T-helper 1 cell treated with Interleukin-12 subunit alpha and Interleukin-12 subunit beta and Interleukin-4 antibody, amounts not matched to agents 30 μg/mL and 1 μg/mL, for 36 hours (primary cell): ENCODE measurements at regions not wholly inside any gene's neighbourhood (a gene's known extent, or its start where the extent isn't known, plus 50 kb on each side); places are given as distances from the start of the nearest gene placed in this dataset.
"Not testable (repeated sequence)": the region's sequence is repeated elsewhere in the genome, so short reads cannot be mapped to it uniquely, and the experiment has no call there.

Experiments used
- H3K27ac Mint-ChIP-seq: one replicate; pipeline ENCODE4 v1.8.0; 2021; ENCODE audit warnings: mild to moderate bottlenecking, mixed read lengths
- H3K27me3 Mint-ChIP-seq: one replicate; pipeline ENCODE4 v1.8.0; 2021; ENCODE audit warnings: low read depth, mixed read lengths
- H3K36me3 Mint-ChIP-seq: one replicate; pipeline ENCODE4 v1.8.0; 2021; ENCODE audit warnings: low read depth, mixed read lengths
- H3K4me1 Mint-ChIP-seq: one replicate; pipeline ENCODE4 v1.8.0; 2021; ENCODE audit warnings: low read depth, mixed read lengths
- H3K4me3 Mint-ChIP-seq: one replicate; pipeline ENCODE4 v1.8.0; 2021; ENCODE audit warnings: mild to moderate bottlenecking, moderate library complexity, mixed read lengths
- H3K9me3 Mint-ChIP-seq: one replicate; pipeline ENCODE4 v1.8.0; 2021; ENCODE audit warnings: mixed read lengths

DNA sequence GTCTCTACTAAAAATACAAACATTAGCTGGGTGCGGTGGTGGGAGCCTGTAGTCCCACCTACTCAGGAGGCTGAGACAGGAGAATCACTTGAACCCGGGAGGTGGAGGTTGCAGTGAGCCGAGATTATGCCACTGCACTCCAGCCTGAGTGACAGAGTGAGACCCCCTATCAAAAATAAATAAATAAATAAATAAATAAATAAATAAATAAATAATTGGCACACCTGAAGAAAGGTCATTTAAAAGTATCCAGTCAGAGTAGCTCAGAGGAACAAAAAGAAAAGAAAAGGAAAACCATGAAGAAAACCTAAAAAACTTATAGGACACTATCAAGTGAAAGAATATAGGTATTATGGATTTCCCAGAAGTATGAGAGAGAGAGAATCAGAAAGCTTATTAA, 330.1 kb upstream of the AR start:
- H3K36me3 Mint-ChIP-seq, H3K27ac Mint-ChIP-seq, H3K4me1 Mint-ChIP-seq, H3K27me3 Mint-ChIP-seq, H3K9me3 Mint-ChIP-seq, H3K4me3 Mint-ChIP-seq: not testable (repeated sequence)

DNA sequence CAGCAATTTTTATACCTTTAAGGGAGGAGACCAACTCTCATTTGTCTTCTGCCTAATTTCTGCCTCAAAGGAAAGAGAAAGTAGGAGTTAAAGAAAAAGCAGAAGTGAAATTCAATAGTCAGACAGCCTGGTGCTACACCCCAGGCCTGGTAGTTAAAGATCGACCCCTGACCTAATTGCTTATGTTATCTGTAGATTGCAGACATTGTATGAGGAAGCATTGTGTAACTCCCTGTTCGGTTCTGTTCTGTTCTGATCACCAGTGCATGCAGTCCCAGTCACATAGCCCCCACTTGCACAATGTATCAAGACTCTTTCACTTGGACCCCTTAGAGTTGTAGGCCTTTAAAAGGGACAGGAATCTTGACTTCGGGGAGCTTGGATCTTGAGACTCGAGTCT, 335.9 kb upstream of the AR start:
- H3K27me3 Mint-ChIP-seq, result no peaks in the 10 kb centered on the region
- no peaks in the 10 kb centered on the region for H3K36me3 Mint-ChIP-seq
- no peaks in the 10 kb centered on the region for H3K9me3 Mint-ChIP-seq
- no peak overlapping the region for H3K27ac Mint-ChIP-seq
- H3K4me1 Mint-ChIP-seq, result no peaks in the 10 kb centered on the region
- H3K4me3 Mint-ChIP-seq, result no peak overlapping the region

DNA sequence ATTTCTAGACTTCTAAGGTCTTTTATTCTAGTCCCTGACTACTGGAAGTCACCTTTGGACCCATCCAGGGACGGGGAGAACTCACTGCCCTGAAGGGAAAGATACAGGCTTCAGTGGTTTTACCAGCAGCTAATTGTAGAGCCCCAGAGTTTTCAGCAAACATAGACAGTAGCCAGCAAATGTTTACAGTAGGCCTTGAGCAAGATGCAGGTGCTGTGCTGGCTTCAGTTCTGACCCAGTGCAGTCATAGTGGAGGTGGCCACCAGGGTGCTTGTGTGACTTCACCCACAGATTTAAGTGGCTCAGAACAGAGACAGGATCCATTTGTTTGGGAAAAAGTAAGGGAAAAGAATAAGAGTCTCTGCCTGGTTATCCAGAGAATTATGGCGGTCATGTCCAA, 384.4 kb upstream of the AR start:
- H3K27me3 Mint-ChIP-seq, result no peaks in the 10 kb centered on the region
- H3K4me1 Mint-ChIP-seq, result no peaks in the 10 kb centered on the region
- H3K36me3 Mint-ChIP-seq, result no peaks in the 10 kb centered on the region
- no peak overlapping the region for H3K27ac Mint-ChIP-seq
- H3K4me3 Mint-ChIP-seq, result no peak overlapping the region
- peaks cover 14% of the 10 kb centered on the region for H3K9me3 Mint-ChIP-seq

DNA sequence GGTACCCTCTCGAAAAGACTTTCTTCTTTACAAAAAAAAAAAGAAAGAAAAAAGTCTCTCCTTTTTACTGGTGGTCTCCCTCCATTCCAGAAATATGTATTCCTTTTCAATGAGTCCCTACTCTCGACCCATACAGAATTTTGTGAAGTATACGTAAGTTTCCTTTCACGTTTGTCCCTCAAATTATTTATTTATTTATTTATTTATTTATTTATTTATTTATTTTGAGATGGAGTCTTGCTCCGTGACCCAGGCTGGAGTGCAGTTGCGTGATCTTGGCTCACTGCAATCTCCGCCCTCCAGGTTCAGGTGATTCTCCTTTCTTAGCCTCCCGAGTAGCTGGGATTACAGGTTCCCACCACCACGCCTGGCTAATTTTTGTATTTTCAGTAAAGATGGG, 429.2 kb upstream of the AR start:
- Mint-ChIP-seq H3K9me3 (no peaks in the 10 kb centered on the region), H3K36me3 (no peaks in the 10 kb centered on the region), H3K4me1 (no peaks in the 10 kb centered on the region), H3K27me3 (no peaks in the 10 kb centered on the region), H3K4me3 (no peak overlapping the region), H3K27ac (no peak overlapping the region)

DNA sequence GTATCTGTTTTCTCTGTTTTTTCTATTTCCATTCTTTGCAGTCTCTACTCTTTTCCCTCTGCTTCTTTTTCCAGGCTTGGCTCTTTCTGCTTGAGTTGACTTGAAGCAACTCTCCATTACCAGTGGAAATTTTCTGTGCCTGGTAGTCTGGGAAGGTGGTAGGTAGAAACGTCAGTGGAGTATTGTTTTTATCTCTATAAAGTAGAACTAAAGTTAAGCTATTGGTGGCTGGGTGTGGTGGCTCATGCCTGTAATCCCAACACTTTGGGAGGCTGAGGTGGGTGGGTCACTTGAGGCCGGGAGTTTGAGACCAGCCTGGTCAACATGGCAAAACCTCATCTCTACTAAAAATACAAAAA, 438.1 kb upstream of the AR start:
- no peak overlapping the region for H3K4me3 Mint-ChIP-seq

DNA sequence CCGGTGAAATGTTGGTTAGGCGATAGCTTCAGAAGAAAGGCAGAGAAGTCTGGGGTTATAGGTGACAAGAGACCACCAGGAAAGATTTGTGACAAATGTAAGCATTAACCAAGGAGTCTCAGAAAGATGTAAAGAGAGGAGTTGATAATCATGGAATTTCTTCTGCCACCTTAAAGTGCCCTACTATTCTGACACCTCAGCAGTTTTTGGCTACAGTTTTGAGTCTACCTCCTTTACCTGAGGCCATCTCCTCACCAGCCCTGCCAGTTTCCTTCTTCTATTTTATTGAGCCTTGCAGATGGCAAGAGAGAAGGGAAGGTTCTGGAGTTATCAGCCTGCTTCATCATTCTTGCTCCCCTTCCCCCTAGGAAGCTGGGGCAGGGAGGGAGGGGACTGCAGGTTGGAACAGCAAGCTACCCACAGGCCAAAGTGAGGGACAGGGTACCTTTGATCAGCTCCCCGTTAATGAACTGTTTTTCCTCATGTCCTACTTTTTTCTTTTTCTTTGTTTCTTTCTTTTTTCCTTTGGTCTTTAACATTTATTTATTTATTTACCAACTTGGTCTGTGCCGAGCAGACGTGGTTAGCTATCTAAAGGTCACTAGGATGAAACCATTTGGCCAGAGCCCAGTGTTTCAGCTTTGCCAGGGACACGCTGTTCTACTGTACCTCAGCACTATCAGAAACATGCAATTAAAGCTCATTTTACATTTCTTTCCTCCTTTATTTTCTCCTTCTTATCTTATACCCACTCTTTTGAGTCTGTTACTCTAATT, 438.7 kb upstream of the AR start:
- Mint-ChIP-seq H3K27me3 (no peaks in the 10 kb centered on the region), H3K4me3 (no peak overlapping the region), H3K27ac (no peak overlapping the region), H3K9me3 (peaks cover 6% of the 10 kb centered on the region), H3K36me3 (no peaks in the 10 kb centered on the region), H3K4me1 (no peaks in the 10 kb centered on the region)

More for the DNA sequence above, 438.1 kb upstream of the AR start:
- Mint-ChIP-seq H3K27me3 (no peaks in the 10 kb centered on the region), H3K9me3 (peaks cover 6% of the 10 kb centered on the region), H3K27ac (no peak overlapping the region), H3K36me3 (no peaks in the 10 kb centered on the region), H3K4me1 (no peaks in the 10 kb centered on the region)

DNA sequence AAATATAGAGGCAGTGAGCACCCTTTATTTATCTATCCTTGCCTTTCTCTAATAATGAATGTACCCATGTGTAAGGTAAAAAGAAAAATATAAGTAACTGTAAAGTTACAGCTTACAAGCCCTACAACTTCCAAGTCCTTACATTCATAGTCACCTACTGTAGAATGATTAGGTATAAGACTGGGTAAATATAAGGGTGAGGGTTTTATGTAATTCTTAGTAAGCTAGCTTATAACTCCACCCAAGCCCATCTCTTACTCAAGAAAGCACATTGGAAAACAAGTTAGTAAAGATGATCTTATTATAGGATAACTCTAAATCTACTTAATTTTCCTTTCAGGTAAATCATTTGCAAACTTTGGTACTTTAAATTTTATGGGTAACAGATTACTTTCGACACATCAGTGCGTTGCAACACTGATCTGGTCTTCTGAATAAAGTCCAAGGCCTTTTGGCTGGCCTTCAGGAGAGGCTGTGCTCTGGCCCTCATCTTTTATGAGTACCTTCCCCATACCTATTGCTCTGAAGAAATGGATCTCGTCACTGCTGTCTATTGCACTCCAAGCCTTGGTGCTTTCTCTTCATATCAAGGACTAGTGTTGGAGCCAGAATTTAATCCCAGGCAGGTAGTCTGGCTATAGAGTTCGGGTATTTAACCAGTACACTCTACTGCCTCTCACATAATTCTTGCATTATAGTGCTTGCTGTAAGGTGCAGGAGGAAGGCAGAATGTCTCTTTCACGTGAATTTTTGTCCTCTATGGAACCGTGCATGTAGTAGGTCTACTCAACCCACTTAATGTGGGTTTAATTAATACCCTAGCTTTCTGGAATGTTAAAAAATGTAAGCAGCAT, 443.6 kb upstream of the AR start:
- Mint-ChIP-seq H3K4me1 (no peaks in the 10 kb centered on the region), H3K27me3 (no peaks in the 10 kb centered on the region), H3K27ac (no peak overlapping the region), H3K4me3 (no peak overlapping the region), H3K9me3 (peaks cover 6% of the 10 kb centered on the region), H3K36me3 (no peaks in the 10 kb centered on the region)

DNA sequence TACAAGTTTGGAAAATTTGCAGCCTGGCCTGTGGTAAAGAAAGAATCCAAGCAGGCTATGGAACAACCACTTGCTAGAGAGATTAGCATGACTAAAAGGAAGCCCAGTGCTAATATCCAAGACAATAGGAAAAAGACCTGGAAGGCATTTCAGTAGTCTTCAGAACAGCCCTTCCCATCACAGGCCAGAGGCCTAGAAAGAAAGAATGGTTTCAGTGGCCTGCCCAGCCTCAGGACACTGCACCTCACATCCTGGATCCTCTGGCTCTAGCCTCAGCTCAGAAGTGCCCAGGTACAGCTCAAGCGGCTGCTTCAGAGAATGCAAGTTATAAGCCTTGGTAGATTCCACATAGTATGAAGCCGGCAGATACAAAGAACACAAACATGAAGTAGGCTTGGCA, 449.8 kb upstream of the AR start:
- Mint-ChIP-seq H3K9me3 (peaks cover 3% of the 10 kb centered on the region), H3K27ac (no peak overlapping the region), H3K4me1 (no peaks in the 10 kb centered on the region), H3K27me3 (no peaks in the 10 kb centered on the region), H3K36me3 (no peaks in the 10 kb centered on the region), H3K4me3 (no peak overlapping the region)

DNA sequence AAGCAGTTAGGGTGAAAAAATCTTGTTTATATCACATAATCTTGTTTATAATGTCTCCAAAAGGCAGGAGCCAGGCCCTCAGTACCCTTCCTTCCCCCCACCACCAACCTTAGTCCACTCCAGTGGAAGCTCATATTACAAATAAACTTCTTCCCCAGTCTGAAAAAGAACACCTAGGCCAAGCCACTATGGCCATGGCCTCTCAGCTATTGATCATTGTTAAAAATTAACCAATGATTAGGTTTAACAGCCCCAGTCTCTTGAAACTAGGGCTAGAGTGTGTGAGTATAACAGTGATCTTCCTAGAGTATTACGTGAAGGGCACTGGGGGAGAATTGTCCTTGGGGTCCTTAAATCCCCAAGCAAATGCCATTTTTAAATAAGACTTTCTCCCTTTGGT, 411.9 kb upstream of the EDA2R start:
- no peak overlapping the region for H3K27ac Mint-ChIP-seq

DNA sequence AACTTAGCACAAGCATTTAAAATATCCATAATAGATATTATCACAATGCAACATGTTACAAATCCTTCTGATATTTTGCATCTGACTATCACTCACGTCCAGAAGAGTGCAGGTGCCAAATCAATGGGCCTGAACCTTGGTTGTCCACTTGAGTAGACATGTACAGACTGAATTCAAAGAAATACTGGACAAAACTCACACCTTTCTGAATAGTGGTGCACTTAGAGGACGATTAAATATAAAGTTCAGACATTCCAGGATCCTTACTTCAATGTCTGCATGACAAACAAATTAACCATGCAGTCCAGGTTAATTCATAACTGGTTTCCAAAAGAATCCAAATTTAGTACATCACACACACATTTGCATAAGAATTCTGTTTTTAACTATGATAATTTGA, 406.0 kb upstream of the EDA2R start:
- Mint-ChIP-seq H3K4me1 (no peaks in the 10 kb centered on the region), H3K27me3 (no peaks in the 10 kb centered on the region), H3K27ac (no peak overlapping the region), H3K4me3 (no peak overlapping the region), H3K9me3 (no peaks in the 10 kb centered on the region), H3K36me3 (no peaks in the 10 kb centered on the region)

More for the DNA sequence above, 411.9 kb upstream of the EDA2R start:
- Mint-ChIP-seq H3K36me3 (no peaks in the 10 kb centered on the region), H3K4me1 (no peaks in the 10 kb centered on the region), H3K27me3 (no peaks in the 10 kb centered on the region), H3K9me3 (no peaks in the 10 kb centered on the region), H3K4me3 (no peak overlapping the region)

DNA sequence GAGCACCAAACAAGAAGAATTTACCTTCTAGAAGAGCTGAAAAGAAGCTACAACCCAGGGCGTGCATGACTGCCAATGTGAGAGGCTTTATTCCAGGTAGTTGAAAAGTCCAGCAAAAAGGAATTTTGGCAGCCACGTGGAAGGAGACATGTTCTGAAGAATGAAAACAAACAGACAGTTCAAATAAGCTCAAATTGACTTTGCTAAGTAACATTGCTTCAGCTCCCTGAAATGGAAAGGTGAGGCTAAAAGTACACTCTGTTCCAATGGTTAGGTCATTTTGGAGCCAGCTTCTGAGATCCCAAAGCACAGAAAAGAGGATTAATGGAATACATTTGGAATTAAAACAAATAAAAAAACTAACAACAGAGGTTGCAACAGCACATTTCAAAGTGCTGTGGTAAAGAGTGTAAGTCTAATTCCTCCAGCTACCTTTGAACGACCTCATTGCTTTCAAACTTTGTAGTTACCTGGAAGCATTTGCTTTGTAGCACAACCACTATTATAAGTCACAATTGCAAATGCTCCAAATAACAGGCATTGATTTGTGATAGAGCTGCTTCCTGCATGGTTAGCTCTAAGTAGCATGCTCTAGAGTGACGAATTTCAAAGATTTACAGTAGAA, 405.3 kb upstream of the EDA2R start:
- Mint-ChIP-seq H3K27me3 (no peaks in the 10 kb centered on the region), H3K27ac (no peak overlapping the region), H3K9me3 (no peaks in the 10 kb centered on the region), H3K4me3 (no peak overlapping the region), H3K4me1 (no peaks in the 10 kb centered on the region), H3K36me3 (no peaks in the 10 kb centered on the region)

DNA sequence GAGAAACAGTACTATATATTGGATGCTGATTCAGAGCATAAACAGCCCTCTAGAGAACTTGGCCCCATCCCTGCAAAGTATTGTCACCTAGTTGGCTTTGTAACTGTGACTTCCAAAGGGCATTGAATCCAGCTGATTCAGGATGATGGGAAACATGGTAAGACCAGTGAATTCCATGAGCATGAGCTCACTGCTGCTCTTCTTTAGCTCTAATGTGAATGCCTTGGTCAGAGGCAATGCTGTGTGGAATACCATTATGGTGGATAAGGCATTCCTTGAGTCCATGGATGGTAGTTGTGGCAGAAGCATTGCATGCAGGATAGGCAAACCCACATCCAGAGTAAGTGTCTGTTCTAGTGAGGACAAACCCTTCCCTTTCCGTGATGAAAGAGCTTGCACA, 365.6 kb upstream of the EDA2R start:
- no peaks in the 10 kb centered on the region for H3K36me3 Mint-ChIP-seq
- H3K9me3 Mint-ChIP-seq, result no peaks in the 10 kb centered on the region
- no peaks in the 10 kb centered on the region for H3K27me3 Mint-ChIP-seq
- H3K4me1 Mint-ChIP-seq, result no peaks in the 10 kb centered on the region
- H3K27ac Mint-ChIP-seq, result no peak overlapping the region
- no peak overlapping the region for H3K4me3 Mint-ChIP-seq

DNA sequence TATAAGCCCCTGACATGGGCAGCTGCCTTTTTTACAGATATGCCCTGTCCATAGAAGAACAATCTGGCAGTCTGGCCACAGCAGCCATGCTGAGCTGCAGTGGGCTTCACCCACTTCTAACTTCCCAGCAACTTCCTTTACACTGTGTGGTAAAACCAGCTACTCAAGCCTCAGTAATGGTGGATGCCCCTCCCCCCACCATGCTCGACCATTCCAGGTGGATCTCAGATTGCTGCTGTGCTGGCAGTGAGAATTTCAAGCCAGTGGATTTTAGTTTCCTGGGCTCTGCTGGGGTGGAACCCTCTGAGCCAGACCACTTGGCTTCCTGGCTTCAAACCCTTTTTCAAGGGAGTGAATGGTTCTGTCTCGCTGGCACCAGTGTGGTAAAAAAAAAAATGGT, 355.9 kb upstream of the EDA2R start:
- Mint-ChIP-seq H3K27me3 (no peaks in the 10 kb centered on the region), H3K4me3 (no peak overlapping the region), H3K36me3 (no peaks in the 10 kb centered on the region), H3K9me3 (no peaks in the 10 kb centered on the region), H3K4me1 (no peaks in the 10 kb centered on the region), H3K27ac (no peak overlapping the region)

DNA sequence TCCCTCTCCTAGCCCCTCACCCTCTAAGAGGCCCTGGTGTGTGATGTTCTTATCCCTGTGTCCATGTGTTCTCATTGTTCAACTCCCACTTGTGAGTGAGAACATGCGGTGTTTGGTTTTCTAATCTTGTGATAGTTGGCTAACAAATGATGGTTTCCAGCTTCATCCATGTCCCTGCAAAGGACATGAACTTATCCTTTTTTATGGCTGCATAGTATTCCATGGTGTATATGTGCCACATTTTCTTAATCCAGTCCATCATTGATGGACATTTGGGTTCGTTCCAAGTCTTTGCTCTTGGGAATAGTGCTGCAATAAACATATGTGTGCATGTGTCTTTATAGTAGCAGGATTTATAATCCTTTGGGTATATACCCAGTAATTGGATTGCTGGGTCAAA, 353.2 kb upstream of the EDA2R start:
- H3K4me3 Mint-ChIP-seq, H3K9me3 Mint-ChIP-seq, H3K27me3 Mint-ChIP-seq, H3K27ac Mint-ChIP-seq, H3K36me3 Mint-ChIP-seq, H3K4me1 Mint-ChIP-seq: not testable (repeated sequence)

DNA sequence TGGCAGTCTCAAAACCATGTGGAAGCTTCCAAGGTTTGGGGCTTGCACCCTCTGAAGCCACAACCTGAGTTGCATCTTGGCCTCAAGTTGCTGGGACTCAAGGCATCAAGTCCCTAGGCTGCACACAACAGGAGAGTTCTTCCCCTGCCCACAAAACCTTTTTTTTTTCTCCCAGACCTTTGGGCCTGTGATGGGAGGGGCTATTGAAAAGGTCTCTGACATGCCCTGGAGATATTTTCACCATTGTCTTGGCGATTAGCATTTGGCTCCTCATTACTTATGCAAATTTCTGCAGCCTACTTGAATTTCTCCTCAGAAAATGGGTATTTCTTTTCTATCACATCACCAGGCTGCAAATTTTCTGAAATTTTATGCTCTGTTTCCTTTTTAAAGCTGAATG, 349.5 kb upstream of the EDA2R start:
- H3K27me3 Mint-ChIP-seq, result no peaks in the 10 kb centered on the region
- no peaks in the 10 kb centered on the region for H3K36me3 Mint-ChIP-seq
- no peak overlapping the region for H3K27ac Mint-ChIP-seq
- no peak overlapping the region for H3K4me3 Mint-ChIP-seq
- no peaks in the 10 kb centered on the region for H3K9me3 Mint-ChIP-seq
- H3K4me1 Mint-ChIP-seq, result no peaks in the 10 kb centered on the region
